ENCODE measurements at regions not wholly inside any gene's neighbourhood (a gene's known extent, or its start where the extent isn't known, plus 50 kb on each side); places are given as distances from the start of the nearest gene placed in this dataset.

DNA sequence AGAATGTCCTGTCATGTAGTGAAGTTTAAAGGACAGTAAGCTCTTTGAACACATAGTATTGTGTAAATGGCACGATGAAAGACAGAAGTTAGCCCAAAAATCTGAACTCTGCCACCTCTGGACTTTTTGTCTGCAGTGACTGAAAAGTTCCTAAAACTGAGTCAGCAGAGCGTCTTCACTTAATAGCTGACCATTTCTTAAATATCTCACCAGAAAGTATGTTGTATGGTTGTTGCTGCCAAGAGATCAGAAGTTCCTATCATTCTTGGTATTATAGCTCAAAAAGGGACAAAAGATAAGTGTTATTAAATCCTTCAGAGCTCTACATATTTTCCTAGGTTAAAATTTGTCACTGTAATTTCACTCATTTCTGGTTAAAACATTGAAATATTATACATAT is 1003.0 kb downstream of the TTLL7 start:
- TF ChIP-seq, protein P1, sequence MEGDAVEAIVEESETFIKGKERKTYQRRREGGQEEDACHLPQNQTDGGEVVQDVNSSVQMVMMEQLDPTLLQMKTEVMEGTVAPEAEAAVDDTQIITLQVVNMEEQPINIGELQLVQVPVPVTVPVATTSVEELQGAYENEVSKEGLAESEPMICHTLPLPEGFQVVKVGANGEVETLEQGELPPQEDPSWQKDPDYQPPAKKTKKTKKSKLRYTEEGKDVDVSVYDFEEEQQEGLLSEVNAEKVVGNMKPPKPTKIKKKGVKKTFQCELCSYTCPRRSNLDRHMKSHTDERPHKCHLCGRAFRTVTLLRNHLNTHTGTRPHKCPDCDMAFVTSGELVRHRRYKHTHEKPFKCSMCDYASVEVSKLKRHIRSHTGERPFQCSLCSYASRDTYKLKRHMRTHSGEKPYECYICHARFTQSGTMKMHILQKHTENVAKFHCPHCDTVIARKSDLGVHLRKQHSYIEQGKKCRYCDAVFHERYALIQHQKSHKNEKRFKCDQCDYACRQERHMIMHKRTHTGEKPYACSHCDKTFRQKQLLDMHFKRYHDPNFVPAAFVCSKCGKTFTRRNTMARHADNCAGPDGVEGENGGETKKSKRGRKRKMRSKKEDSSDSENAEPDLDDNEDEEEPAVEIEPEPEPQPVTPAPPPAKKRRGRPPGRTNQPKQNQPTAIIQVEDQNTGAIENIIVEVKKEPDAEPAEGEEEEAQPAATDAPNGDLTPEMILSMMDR (conservative IDR thresholded peaks at IDR 0.05; ENCODE audit: low read depth, low read length) = no peak
- TF ChIP-seq POLR2A (IDR thresholded peaks at IDR 0.05; ENCODE audit: low read depth, low read length) = no peak
- TF ChIP-seq SMC3 (IDR thresholded peaks at IDR 0.05; ENCODE audit: low read depth, low read length) = no peak
- no peak for TF ChIP-seq MXI1 (IDR thresholded peaks at IDR 0.05; ENCODE audit: borderline replicate concordance, low read depth, low read length)
- TF ChIP-seq MAFK (IDR thresholded peaks at IDR 0.05; ENCODE audit: low read depth, low read length) = no peak
- no peak for TF ChIP-seq CEBPB (IDR thresholded peaks at IDR 0.05; ENCODE audit: low read depth, low read length)
- no peak for TF ChIP-seq RFX5 (IDR thresholded peaks at IDR 0.05; ENCODE audit: low read depth, low read length)
- no peak for TF ChIP-seq BHLHE40 (IDR thresholded peaks at IDR 0.05; ENCODE audit: low read depth, low read length)
